Thyroid gland (tissue), 4 donors: ENCODE measurements at regions not wholly inside any gene's neighbourhood (a gene's known extent, or its start where the extent isn't known, plus 50 kb on each side); places are given as distances from the start of the nearest gene placed in this dataset.

Experiments used
- POLR2A ChIP-seq, 2 donors: fragments of 450-650 bp; IDR thresholded peaks; one replicate each; pipeline ENCODE4 v1.6.1; 2017; ENCODE audit warnings: antibody characterized with exemption in 2 of 2, mild to moderate bottlenecking in 2 of 2, moderate library complexity in 1 of 2
- TF ChIP-seq, protein P1 (sequence below), 6 experiments: fragments of 200-600 bp in 3 of 6; fragments of 450-650 bp in 3 of 6; sonication (generic) in 3 of 6; IDR thresholded peaks; one replicate each; pipeline ENCODE4 v1.5.1; 2016 to 2019; ENCODE audit warnings: antibody characterized with exemption in 6 of 6, mild to moderate bottlenecking in 2 of 6, inconsistent platforms in 1 of 6, moderate library complexity in 1 of 6

DNA sequence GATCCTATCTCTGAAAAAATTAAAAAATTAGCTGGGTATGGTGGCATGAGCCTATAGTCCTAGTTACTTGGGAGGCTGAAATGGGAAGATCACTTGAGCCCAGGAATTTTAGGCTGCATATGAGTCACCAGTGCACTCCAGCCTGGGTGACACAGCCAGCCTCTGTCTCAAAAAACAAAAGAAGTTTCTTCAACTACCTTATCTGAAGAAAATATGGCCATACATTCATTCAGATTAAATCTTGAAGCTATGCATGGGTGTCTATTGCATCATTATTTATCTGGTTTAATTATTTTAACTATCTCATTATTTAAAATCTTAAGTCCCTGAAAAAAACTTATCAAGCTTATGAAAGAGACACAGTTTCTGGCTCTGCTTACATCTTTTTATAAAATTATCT is 204.1 kb downstream of the SIM1 start:
- TF ChIP-seq, protein P1, sequence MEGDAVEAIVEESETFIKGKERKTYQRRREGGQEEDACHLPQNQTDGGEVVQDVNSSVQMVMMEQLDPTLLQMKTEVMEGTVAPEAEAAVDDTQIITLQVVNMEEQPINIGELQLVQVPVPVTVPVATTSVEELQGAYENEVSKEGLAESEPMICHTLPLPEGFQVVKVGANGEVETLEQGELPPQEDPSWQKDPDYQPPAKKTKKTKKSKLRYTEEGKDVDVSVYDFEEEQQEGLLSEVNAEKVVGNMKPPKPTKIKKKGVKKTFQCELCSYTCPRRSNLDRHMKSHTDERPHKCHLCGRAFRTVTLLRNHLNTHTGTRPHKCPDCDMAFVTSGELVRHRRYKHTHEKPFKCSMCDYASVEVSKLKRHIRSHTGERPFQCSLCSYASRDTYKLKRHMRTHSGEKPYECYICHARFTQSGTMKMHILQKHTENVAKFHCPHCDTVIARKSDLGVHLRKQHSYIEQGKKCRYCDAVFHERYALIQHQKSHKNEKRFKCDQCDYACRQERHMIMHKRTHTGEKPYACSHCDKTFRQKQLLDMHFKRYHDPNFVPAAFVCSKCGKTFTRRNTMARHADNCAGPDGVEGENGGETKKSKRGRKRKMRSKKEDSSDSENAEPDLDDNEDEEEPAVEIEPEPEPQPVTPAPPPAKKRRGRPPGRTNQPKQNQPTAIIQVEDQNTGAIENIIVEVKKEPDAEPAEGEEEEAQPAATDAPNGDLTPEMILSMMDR (IDR thresholded peaks at IDR 0.05) = no peak
- TF ChIP-seq POLR2A (IDR thresholded peaks at IDR 0.05) = no peak
